Liver (tissue), 8 donors: ENCODE measurements at regions not wholly inside any gene's neighbourhood (a gene's known extent, or its start where the extent isn't known, plus 50 kb on each side); places are given as distances from the start of the nearest gene placed in this dataset.

Source experiments
- DNase-seq: peaks from one replicate; pipeline ENCODE4 v3.0.0-alpha.2; 2017; ENCODE audit warnings: low spot score
- H3K27ac ChIP-seq, 2 donors: one replicate each; pipeline ENCODE4 v1.7.0; 2013; ENCODE audit warnings: inconsistent platforms in 2 of 2, low read length in 2 of 2, control low read depth in 1 of 2, low read depth in 1 of 2, mild to moderate bottlenecking in 1 of 2
- H3K27me3 ChIP-seq, 4 donors: one replicate each; pipeline versions ENCODE4 v1.6.1 to v1.7.0; 2013; ENCODE audit warnings: low read length in 3 of 4, inconsistent platforms in 1 of 4, mild to moderate bottlenecking in 1 of 4, moderate library complexity in 1 of 4; ENCODE audit not compliant: control insufficient read depth in 4 of 4, insufficient read depth in 4 of 4
- H3K36me3 ChIP-seq, 4 donors: one replicate each; pipeline versions ENCODE4 v1.6.1 to v1.7.0; 2013; ENCODE audit warnings: low read length in 3 of 4, mild to moderate bottlenecking in 3 of 4, low read depth in 1 of 4, moderate library complexity in 1 of 4; ENCODE audit not compliant: control insufficient read depth in 4 of 4, insufficient read depth in 3 of 4
- H3K4me1 ChIP-seq, 4 donors: one replicate each; pipeline versions ENCODE4 v1.6.1 to v1.7.0; 2013; ENCODE audit warnings: low read length in 3 of 4, mild to moderate bottlenecking in 3 of 4, moderate library complexity in 1 of 4; ENCODE audit not compliant: control insufficient read depth in 4 of 4, insufficient read depth in 4 of 4
- H3K4me3 ChIP-seq, 3 donors: one replicate each; pipeline versions ENCODE4 v1.6.1 to v1.7.0; 2013; ENCODE audit warnings: low read length in 3 of 3, control low read depth in 1 of 3, low read depth in 1 of 3, mild to moderate bottlenecking in 1 of 3
- H3K9ac ChIP-seq, 2 donors: one replicate each; pipeline ENCODE4 v1.7.0; 2013; ENCODE audit warnings: low read length in 2 of 2, mild to moderate bottlenecking in 2 of 2, moderate library complexity in 2 of 2, control low read depth in 1 of 2, low read depth in 1 of 2
- H3K9me3 ChIP-seq, 4 donors: one replicate each; pipeline versions ENCODE4 v1.6.1 to v1.7.0; 2013; ENCODE audit warnings: low read length in 3 of 4; ENCODE audit not compliant: control insufficient read depth in 4 of 4
- ATF3 ChIP-seq: IDR thresholded peaks from 2 replicates; pipeline ENCODE4 v1.6.1; 2016; ENCODE audit warnings: antibody characterized with exemption
- CTCF ChIP-seq: fragments of 150-350 bp; IDR thresholded peaks from 2 replicates; pipeline ENCODE4 v1.5.1; 2017; ENCODE audit warnings: improper control_type of control experiment, low read depth, low read length; ENCODE audit not compliant: missing input control
- EGR1 ChIP-seq, 2 donors: IDR thresholded peaks; 2 replicates each; pipeline ENCODE4 v1.6.1; 2016 to 2018; ENCODE audit warnings: antibody characterized with exemption in 2 of 2, low read depth in 2 of 2
- FOXA1 ChIP-seq: IDR thresholded peaks from 2 replicates; pipeline ENCODE4 v1.6.1; 2016; ENCODE audit warnings: antibody characterized with exemption
- FOXA2 ChIP-seq: IDR thresholded peaks from 2 replicates; pipeline ENCODE4 v1.6.1; 2016; ENCODE audit warnings: antibody characterized with exemption
- GABPA ChIP-seq, 2 donors: IDR thresholded peaks in 1 of 2; conservative IDR thresholded peaks in 1 of 2; 2 replicates each; pipeline ENCODE4 v1.6.1; 2016; ENCODE audit warnings: antibody characterized with exemption in 2 of 2, mild to moderate bottlenecking in 1 of 2, moderate library complexity in 1 of 2
- HNF4A ChIP-seq, 2 donors: conservative IDR thresholded peaks; 2 replicates each; pipeline ENCODE4 v1.6.1; 2016; ENCODE audit warnings: antibody characterized with exemption in 2 of 2, mild to moderate bottlenecking in 2 of 2
- HNF4G ChIP-seq: IDR thresholded peaks from 2 replicates; pipeline ENCODE4 v1.6.1; 2016; ENCODE audit warnings: antibody characterized with exemption
- JUND ChIP-seq, 2 donors: IDR thresholded peaks; 2 replicates each; pipeline ENCODE4 v1.6.1; 2016; ENCODE audit warnings: antibody characterized with exemption in 2 of 2
- NR2F2 ChIP-seq: IDR thresholded peaks from 2 replicates; pipeline ENCODE4 v1.6.1; 2016; ENCODE audit warnings: antibody characterized with exemption
- RAD21 ChIP-seq, 2 donors: IDR thresholded peaks; 2 replicates each; pipeline ENCODE4 v1.6.1; 2016; ENCODE audit warnings: antibody characterized with exemption in 2 of 2, mild to moderate bottlenecking in 2 of 2
- REST ChIP-seq: IDR thresholded peaks from 2 replicates; pipeline ENCODE4 v1.6.1; 2016; ENCODE audit warnings: antibody characterized with exemption, mild to moderate bottlenecking
- RXRA ChIP-seq, 2 donors: IDR thresholded peaks; 2 replicates each; pipeline ENCODE4 v1.6.1; 2017 to 2018; ENCODE audit warnings: antibody characterized with exemption in 2 of 2, mild to moderate bottlenecking in 1 of 2
- SP1 ChIP-seq: IDR thresholded peaks from 2 replicates; pipeline ENCODE4 v1.6.1; 2018; ENCODE audit warnings: antibody characterized with exemption, mild to moderate bottlenecking
- YY1 ChIP-seq: IDR thresholded peaks from 2 replicates; pipeline ENCODE4 v1.6.1; 2016; ENCODE audit warnings: antibody characterized with exemption, mild to moderate bottlenecking
- ZBTB33 ChIP-seq: IDR thresholded peaks from 2 replicates; pipeline ENCODE4 v1.6.1; 2016; ENCODE audit warnings: antibody characterized with exemption
- WGBS: extraction: QIAGEN DNeasy Blood & Tissue Kit; methylation state at CpG from one replicate; pipeline ENCODE4 v1.1.7; 2013; 5-methylcytosine and 5-hydroxymethylcytosine counted together
- donor health status: healthy.
- donor health status: healthy.
- donor health status: healthy.
- donor health status: healthy.
- donor health status: healthy.

GRCh38 chr7:84294847-84295455, 100.4 kb upstream of the SEMA3A start:
- WGBS = 78% methylated on average over 1 of the region's 1 CpG
- H3K9me3 ChIP-seq = no peaks in the 10 kb centered on the region
- TF ChIP-seq CTCF (no peak), REST (no peak), ZBTB33 (no peak), NR2F2 (no peak), EGR1 (IDR thresholded peaks at IDR 0.05; ENCODE audit: low read depth in 2 of 2) (no peak), GABPA (IDR thresholded peaks at IDR 0.05 in 1 of 2, conservative IDR thresholded peaks at IDR 0.05 in 1 of 2) (no peak), RAD21 (IDR thresholded peaks at IDR 0.05) (no peak), SP1 (no peak)
- no peak overlapping the region for H3K27ac ChIP-seq
- H3K9ac ChIP-seq = no peak overlapping the region
- H3K27me3 ChIP-seq = no peaks in the 10 kb centered on the region
- H3K36me3 ChIP-seq = no peaks in the 10 kb centered on the region
- DNase-seq = no peak
- no peaks in the 10 kb centered on the region for H3K4me1 ChIP-seq
- H3K4me3 ChIP-seq = no peak overlapping the region

- Histone ChIP-seq H3K4me1 (no peaks in the 10 kb centered on the region), H3K9me3 (no peaks in the 10 kb centered on the region), H3K4me3 (no peak overlapping the region), H3K27ac (no peak overlapping the region), H3K9ac (no peak overlapping the region), H3K36me3 (no peaks in the 10 kb centered on the region), H3K27me3 (no peaks in the 10 kb centered on the region)
- no peak for DNase-seq
- 89% methylated on average over 2 of the region's 2 CpGs for WGBS
- TF ChIP-seq FOXA2 (no peak), RXRA (IDR thresholded peaks at IDR 0.05) (no peak), NR2F2 (no peak), GABPA (IDR thresholded peaks at IDR 0.05 in 1 of 2, conservative IDR thresholded peaks at IDR 0.05 in 1 of 2) (no peak), YY1 (no peak), ZBTB33 (no peak), ATF3 (no peak), HNF4A (conservative IDR thresholded peaks at IDR 0.05) (no peak), SP1 (no peak), RAD21 (IDR thresholded peaks at IDR 0.05) (no peak), HNF4G (no peak), REST (no peak), FOXA1 (no peak), JUND (IDR thresholded peaks at IDR 0.05) (no peak)
Measured at GRCh38 chr7:84294391-84294790, 99.8 kb upstream of the SEMA3A start.
